DMS53 treated with DMSO at 0.1 percent for 48 hours (cell line): ENCODE measurements at regions not wholly inside any gene's neighbourhood (a gene's known extent, or its start where the extent isn't known, plus 50 kb on each side); places are given as distances from the start of the nearest gene placed in this dataset.

Source experiments
- DNase-seq: peaks from one replicate; lab custom pipeline; 2025; ENCODE audit not compliant: unreplicated experiment; lab: John Stamatoyannopoulos, UW

GRCh38 chr9:99736291-99736690 lies 85.4 kb upstream of the NR4A3 start:
- no peak for DNase-seq

GRCh38 chr9:99737649-99738048 lies 84.0 kb upstream of the NR4A3 start:
- DNase-seq = no peak

- DNase-seq = no peak
These were observed 78.7 kb upstream of the NR4A3 start for GRCh38 chr9:99743006-99743405.

GRCh38 chr9:99743455-99743854 lies 78.2 kb upstream of the NR4A3 start:
- DNase-seq = no peak

- no peak for DNase-seq
These were observed 77.6 kb upstream of the NR4A3 start for GRCh38 chr9:99744132-99744531.

- DNase-seq = no peak
These were observed 76.6 kb upstream of the NR4A3 start for GRCh38 chr9:99745085-99745484.

GRCh38 chr9:99746406-99746805 lies 75.3 kb upstream of the NR4A3 start:
- DNase-seq = no peak

- no peak for DNase-seq
These were observed 73.4 kb upstream of the NR4A3 start for GRCh38 chr9:99748266-99748665.

- no peak for DNase-seq
These were observed 73.0 kb upstream of the NR4A3 start for GRCh38 chr9:99748676-99749075.

GRCh38 chr9:99749641-99750040 lies 72.0 kb upstream of the NR4A3 start:
- DNase-seq = no peak

GRCh38 chr9:99750526-99750925 lies 71.2 kb upstream of the NR4A3 start:
- no peak for DNase-seq

- DNase-seq = no peak
These were observed 69.1 kb upstream of the NR4A3 start for GRCh38 chr9:99752417-99753109.

- DNase-seq = no peak
These were observed 68.2 kb upstream of the NR4A3 start for GRCh38 chr9:99753436-99753835.

- DNase-seq = no peak
These were observed 61.3 kb upstream of the NR4A3 start for GRCh38 chr9:99760421-99760820.

GRCh38 chr9:99762470-99762869 lies 59.2 kb upstream of the NR4A3 start:
- DNase-seq = no peak
